WERI-Rb-1 (cell line): ENCODE measurements at regions not wholly inside any gene's neighbourhood (a gene's known extent, or its start where the extent isn't known, plus 50 kb on each side); places are given as distances from the start of the nearest gene placed in this dataset.

ENCODE experiments used
- DNase-seq: peaks from one replicate; pipeline ENCODE4 v3.0.0-alpha.2; 2020
- H3K27ac ChIP-seq: fragments of 250-450 bp; sonication (Bioruptor Pico); 2 replicates; pipeline ENCODE4 v1.5.1; 2020; ENCODE audit warnings: mild to moderate bottlenecking, moderate library complexity
- H3K27me3 ChIP-seq: fragments of 250-450 bp; sonication (Bioruptor Pico); 2 replicates; pipeline ENCODE4 v1.5.1; 2021; ENCODE audit warnings: mild to moderate bottlenecking, low read depth, moderate library complexity; ENCODE audit not compliant: insufficient read depth, severe bottlenecking
- H3K36me3 ChIP-seq: fragments of 250-450 bp; sonication (Bioruptor Pico); 2 replicates; pipeline ENCODE4 v1.5.1; 2020; ENCODE audit warnings: mild to moderate bottlenecking, moderate library complexity
- H3K4me3 ChIP-seq: 2 replicates; pipeline ENCODE4 v1.5.1; 2011; ENCODE audit warnings: low read depth, mild to moderate bottlenecking, control low read depth, low read length
- H3K9me3 ChIP-seq: fragments of 250-450 bp; sonication (Bioruptor Pico); 2 replicates; pipeline ENCODE4 v1.5.1; 2021; ENCODE audit warnings: mild to moderate bottlenecking, moderate library complexity; ENCODE audit not compliant: severe bottlenecking
- TF ChIP-seq, protein P1 (sequence below): IDR thresholded peaks from 2 replicates; pipeline ENCODE4 v1.5.1; 2011; ENCODE audit warnings: low read depth, mild to moderate bottlenecking, control low read depth, inconsistent platforms, low read length

DNA sequence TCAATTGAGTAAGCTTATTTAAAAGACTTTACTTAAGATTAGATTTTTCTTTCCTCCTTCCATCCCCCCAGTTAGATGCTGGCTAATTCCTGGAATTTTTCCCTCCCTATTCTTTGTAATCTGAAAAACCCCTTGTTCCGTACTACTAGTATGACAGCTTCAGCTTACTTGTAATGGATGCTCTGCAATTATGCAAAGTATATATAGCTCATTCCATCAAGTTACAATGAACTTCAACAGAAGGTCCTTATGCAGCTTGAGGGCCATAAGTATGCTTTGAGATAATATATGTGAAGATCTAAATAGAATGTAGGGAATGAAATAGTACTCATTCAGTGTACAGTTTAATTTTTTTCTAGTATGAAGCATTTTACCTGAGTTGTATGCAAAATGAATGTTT, 398.3 kb upstream of the NAALADL2 start:
- no peak overlapping the region for H3K27ac ChIP-seq
- TF ChIP-seq, protein P1, sequence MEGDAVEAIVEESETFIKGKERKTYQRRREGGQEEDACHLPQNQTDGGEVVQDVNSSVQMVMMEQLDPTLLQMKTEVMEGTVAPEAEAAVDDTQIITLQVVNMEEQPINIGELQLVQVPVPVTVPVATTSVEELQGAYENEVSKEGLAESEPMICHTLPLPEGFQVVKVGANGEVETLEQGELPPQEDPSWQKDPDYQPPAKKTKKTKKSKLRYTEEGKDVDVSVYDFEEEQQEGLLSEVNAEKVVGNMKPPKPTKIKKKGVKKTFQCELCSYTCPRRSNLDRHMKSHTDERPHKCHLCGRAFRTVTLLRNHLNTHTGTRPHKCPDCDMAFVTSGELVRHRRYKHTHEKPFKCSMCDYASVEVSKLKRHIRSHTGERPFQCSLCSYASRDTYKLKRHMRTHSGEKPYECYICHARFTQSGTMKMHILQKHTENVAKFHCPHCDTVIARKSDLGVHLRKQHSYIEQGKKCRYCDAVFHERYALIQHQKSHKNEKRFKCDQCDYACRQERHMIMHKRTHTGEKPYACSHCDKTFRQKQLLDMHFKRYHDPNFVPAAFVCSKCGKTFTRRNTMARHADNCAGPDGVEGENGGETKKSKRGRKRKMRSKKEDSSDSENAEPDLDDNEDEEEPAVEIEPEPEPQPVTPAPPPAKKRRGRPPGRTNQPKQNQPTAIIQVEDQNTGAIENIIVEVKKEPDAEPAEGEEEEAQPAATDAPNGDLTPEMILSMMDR, result no peak
- peaks cover 2% of the 10 kb centered on the region for H3K9me3 ChIP-seq
- H3K27me3 ChIP-seq, result no peaks in the 10 kb centered on the region
- H3K4me3 ChIP-seq, result no peak overlapping the region
- no peak for DNase-seq
- H3K36me3 ChIP-seq, result no peaks in the 10 kb centered on the region

DNA sequence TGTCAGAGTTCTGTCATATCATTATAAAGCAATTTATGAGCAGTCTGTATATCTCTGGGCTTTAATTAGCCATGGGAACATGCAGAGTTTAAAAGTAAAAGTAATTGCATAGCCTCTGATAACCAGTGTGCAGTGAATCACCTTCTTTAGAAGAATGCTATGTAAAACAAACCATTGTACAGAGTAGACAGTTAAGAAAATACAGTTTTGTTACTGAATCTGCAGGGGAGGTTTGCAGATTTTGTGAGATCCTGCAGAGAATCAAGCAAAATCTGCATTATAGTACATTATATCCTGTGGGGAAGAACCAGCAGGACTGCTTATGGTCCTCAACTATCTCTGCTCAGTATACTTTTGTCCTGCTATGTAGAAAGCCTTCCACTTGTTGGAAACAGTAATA, 396.2 kb upstream of the NAALADL2 start:
- Histone ChIP-seq H3K4me3 (no peak overlapping the region), H3K27ac (no peak overlapping the region), H3K27me3 (no peaks in the 10 kb centered on the region), H3K9me3 (no peaks in the 10 kb centered on the region), H3K36me3 (no peaks in the 10 kb centered on the region)
- TF ChIP-seq, protein P1, result no peak
- no peak for DNase-seq

DNA sequence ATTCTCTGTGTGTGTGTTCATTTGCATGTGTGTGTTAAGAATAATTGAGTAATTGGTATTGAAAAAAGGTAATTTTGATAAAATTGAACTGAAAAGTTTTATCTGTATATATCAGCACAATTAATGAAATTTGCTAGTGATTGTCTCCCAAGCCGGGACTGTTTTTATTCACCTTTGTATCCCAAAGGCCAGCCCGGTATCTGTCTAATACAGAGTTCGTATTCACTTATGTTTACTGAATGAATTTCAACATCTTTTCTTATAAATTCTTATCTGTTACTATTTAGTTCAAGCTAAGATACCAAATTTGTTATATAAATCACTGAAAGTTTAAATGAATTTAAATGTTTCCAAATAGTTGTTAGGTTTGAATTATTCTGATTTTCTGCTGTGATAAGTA, 394.0 kb upstream of the NAALADL2 start:
- Histone ChIP-seq H3K27ac (no peak overlapping the region), H3K9me3 (no peaks in the 10 kb centered on the region), H3K4me3 (no peak overlapping the region), H3K27me3 (no peaks in the 10 kb centered on the region), H3K36me3 (no peaks in the 10 kb centered on the region)
- no peak for DNase-seq
- TF ChIP-seq, protein P1, result no peak

DNA sequence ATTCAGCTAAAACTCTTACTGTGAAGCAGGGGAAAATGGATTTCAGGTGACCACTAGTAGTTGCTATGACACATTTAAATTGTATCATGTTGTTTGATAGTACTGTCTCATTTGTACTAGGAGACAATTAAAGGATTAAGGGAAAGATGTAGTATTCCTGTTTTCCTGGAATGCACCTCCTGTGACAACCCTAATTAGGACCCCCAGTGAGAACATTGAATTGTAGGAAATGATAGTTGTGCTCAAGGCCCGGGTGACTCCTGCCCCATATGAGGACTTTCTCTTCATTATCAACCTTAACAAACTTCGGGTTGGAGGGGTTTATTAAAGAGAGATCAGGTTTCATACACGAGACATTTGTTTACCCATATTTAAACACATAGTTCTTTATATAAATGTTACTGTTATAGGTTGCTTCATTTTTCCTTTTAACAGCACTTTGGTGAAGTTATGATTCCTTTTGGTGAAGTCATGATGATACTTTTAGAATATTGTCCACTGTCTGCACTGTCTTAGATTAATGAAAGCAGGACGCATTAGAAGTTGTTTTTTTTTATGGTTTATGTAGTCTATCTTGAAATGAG, 392.6 kb upstream of the NAALADL2 start:
- H3K27me3 ChIP-seq, result no peaks in the 10 kb centered on the region

DNA sequence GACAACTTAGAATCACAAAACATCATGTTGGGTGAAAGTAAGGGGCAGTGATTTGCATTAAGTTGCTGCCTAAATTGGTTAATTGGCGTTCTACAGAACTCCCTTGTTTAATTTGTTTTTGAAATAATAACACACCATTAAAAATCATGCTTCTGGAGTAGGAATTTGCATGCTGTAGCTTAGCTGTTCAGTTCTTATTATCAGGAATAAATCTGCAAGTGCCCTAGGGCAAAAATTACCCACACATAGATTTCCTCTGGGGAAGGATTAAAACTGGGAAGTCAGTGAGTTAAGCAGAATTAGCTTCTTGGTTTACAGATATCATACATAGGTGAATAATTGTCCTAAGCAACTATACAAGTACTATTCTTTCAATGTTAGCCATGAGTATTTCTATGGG, 381.6 kb upstream of the NAALADL2 start:
- no peak overlapping the region for H3K4me3 ChIP-seq
- H3K9me3 ChIP-seq, result no peaks in the 10 kb centered on the region
- DNase-seq, result no peak
- H3K36me3 ChIP-seq, result no peaks in the 10 kb centered on the region
- no peaks in the 10 kb centered on the region for H3K27me3 ChIP-seq
- TF ChIP-seq, protein P1, result no peak
- H3K27ac ChIP-seq, result no peak overlapping the region

More for the DNA sequence above, 392.6 kb upstream of the NAALADL2 start:
- no peak overlapping the region for H3K4me3 ChIP-seq
- no peak for DNase-seq
- TF ChIP-seq, protein P1, result no peak
- H3K9me3 ChIP-seq, result no peaks in the 10 kb centered on the region
- no peak overlapping the region for H3K27ac ChIP-seq
- H3K36me3 ChIP-seq, result no peaks in the 10 kb centered on the region

DNA sequence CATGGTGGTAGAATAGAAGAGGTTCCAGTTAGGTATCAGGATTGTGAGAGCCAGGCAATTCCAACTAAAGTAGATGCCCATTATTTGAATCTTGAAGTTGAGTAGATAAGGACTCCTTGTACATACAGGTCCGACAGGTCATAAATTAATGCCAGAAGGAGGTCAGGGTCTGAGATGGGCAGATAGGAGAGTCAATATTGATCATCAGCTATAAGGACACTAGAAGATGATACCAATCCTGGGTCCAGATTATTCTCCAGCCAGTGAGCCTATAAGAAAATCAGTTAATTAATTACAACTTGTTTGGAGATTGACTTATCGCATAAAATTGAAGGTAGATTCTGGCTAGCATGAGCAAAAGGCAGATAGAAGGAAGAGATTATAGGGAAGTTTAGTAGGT, 378.4 kb upstream of the NAALADL2 start:
- Histone ChIP-seq H3K9me3 (no peaks in the 10 kb centered on the region), H3K27me3 (no peaks in the 10 kb centered on the region), H3K27ac (no peak overlapping the region), H3K4me3 (no peak overlapping the region), H3K36me3 (no peaks in the 10 kb centered on the region)
- no peak for DNase-seq
- TF ChIP-seq, protein P1, result no peak
